ENCODE measurements at regions not wholly inside any gene's neighbourhood (a gene's known extent, or its start where the extent isn't known, plus 50 kb on each side); places are given as distances from the start of the nearest gene placed in this dataset.

GRCh38 chr2:7692657-7693161 lies 775.5 kb downstream of the RNF144A start:
- TF ChIP-seq CTCF (IDR thresholded peaks at IDR 0.05) = no peak
- TF ChIP-seq POLR2A (IDR thresholded peaks at IDR 0.05) = no peak

Data from adrenal gland (tissue), 5 donors.